ENCODE measurements at regions not wholly inside any gene's neighbourhood (a gene's known extent, or its start where the extent isn't known, plus 50 kb on each side); places are given as distances from the start of the nearest gene placed in this dataset.

DNA sequence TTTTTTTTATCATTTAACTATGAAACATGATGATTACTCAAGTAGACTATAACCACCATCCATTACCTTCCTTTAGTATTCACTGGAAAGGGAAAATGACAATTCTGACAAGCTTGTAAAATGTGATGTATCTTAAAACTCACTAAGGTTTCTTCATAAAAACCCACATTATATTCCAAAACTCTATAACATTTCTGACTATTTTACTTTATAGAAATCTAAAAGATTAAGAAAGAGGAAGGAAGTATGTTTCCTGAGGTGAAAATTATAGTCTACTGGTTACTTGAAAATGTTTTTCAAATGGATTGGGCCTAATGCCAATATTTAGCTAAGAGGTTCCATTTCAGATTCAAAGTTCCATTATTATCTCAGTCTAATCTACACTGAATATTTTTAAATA lies 1982.2 kb upstream of the C9orf72 start:
- ATAC-seq (no peak), DNase-seq (ENCODE audit: low spot score) (no peak), FAIRE-seq (no peak)
- intact Hi-C loops (cut with micrococcal nuclease; ENCODE audit: unreplicated experiment) = no loop called here
- TF ChIP-seq SP2 (CRISPR knock-in tag; IDR thresholded peaks at IDR 0.05) (no peak), ELF3 (CRISPR knock-in tag; IDR thresholded peaks at IDR 0.05) (no peak), ZNF83 (CRISPR knock-in tag; IDR thresholded peaks at IDR 0.05; ENCODE audit: borderline replicate concordance) (no peak), ZNF468 (CRISPR knock-in tag; IDR thresholded peaks at IDR 0.05) (no peak), REL (CRISPR knock-in tag; conservative IDR thresholded peaks at IDR 0.05) (no peak), ZZZ3 (CRISPR knock-in tag; IDR thresholded peaks at IDR 0.05; ENCODE audit: borderline replicate concordance) (no peak), SALL1 (CRISPR knock-in tag; IDR thresholded peaks at IDR 0.05) (no peak), NFRKB (IDR thresholded peaks at IDR 0.05) (no peak), PHF21A (CRISPR knock-in tag; IDR thresholded peaks at IDR 0.05) (no peak), RFX5 (IDR thresholded peaks at IDR 0.05; ENCODE audit: low read depth, low read length) (no peak)
- TF ChIP-seq, protein P1, sequence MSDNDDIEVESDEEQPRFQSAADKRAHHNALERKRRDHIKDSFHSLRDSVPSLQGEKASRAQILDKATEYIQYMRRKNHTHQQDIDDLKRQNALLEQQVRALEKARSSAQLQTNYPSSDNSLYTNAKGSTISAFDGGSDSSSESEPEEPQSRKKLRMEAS (IDR thresholded peaks at IDR 0.05) = no peak
- Histone ChIP-seq H3K36me3 (replicated peaks in 1 of 2; ENCODE audit: control insufficient read depth in 1 of 2, insufficient read depth in 2 of 2, low read length in 2 of 2) (no peaks in the 10 kb centered on the region), H3K27ac (ENCODE audit: extremely low read length, insufficient read depth, low read length) (no peak overlapping the region), H3K79me2 (ENCODE audit: insufficient read depth, low read length) (no peaks in the 10 kb centered on the region), H3K4me3 (replicated peaks in 1 of 3; ENCODE audit: insufficient read depth in 1 of 3, low read depth in 2 of 3, low read length in 3 of 3) (no peak overlapping the region), H2AFZ (ENCODE audit: low read length) (no peak overlapping the region), H3K4me1 (ENCODE audit: insufficient read depth, low read length) (no peaks in the 10 kb centered on the region), H3K4me2 (ENCODE audit: low read depth, low read length) (no peak overlapping the region), H4K20me1 (ENCODE audit: insufficient read depth, low read length) (no peaks in the 10 kb centered on the region), H3K9me3 (ENCODE audit: low read length) (no peaks in the 10 kb centered on the region), H3K27me3 (ENCODE audit: control insufficient read depth in 1 of 2, insufficient read depth in 2 of 2, low read length in 2 of 2) (no peaks in the 10 kb centered on the region), H3K9ac (ENCODE audit: insufficient read depth, low read depth, low read length) (no peak overlapping the region)
- CTCF ChIA-PET (ENCODE audit: low intra/inter-chr PET ratio, low total read pairs) = no interaction called here
- POLR2A ChIA-PET = no interaction called here
- no TSS peak for BruUV-seq (replicated peaks)
- in situ Hi-C loops (cut with HindIII; ENCODE audit: extremely low pct_ligation_motif_present, low pct_unique_long_range_greater_than_20kb) = no loop called here

DNA sequence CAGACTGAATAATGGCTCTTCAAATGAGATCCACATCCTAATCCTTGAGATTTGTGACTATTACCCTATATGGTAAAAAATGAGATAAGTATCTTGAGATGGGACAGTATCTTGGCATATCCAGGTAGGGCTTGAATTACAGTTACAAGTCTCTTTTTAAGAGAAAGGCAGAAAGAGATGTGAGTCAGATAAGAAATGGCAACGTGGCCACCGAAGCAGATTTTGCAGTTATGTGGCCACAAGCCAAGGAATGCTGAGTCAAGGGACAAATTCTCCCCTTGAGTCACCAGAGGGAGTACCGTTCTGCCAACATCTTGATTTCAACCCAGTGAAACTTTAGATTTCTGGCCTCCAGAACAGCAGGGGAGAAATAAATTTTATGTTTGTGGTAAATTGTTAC lies 1983.0 kb upstream of the C9orf72 start:
- no TSS peak for BruUV-seq (replicated peaks)
- 7% methylated on average over 3 of the region's 3 CpGs for WGBS (ENCODE audit: low lambda C conversion rate)
- Histone ChIP-seq H3K27me3 (ENCODE audit: control insufficient read depth in 1 of 2, insufficient read depth in 2 of 2, low read length in 2 of 2) (no peaks in the 10 kb centered on the region), H3K4me1 (ENCODE audit: insufficient read depth, low read length) (no peaks in the 10 kb centered on the region), H3K27ac (ENCODE audit: extremely low read length, insufficient read depth, low read length) (no peak overlapping the region), H4K20me1 (ENCODE audit: insufficient read depth, low read length) (no peaks in the 10 kb centered on the region), H3K4me3 (replicated peaks in 1 of 3; ENCODE audit: insufficient read depth in 1 of 3, low read depth in 2 of 3, low read length in 3 of 3) (no peak overlapping the region), H3K9me3 (ENCODE audit: low read length) (no peaks in the 10 kb centered on the region), H2AFZ (ENCODE audit: low read length) (no peak overlapping the region), H3K9ac (ENCODE audit: insufficient read depth, low read depth, low read length) (no peak overlapping the region), H3K36me3 (replicated peaks in 1 of 2; ENCODE audit: control insufficient read depth in 1 of 2, insufficient read depth in 2 of 2, low read length in 2 of 2) (no peaks in the 10 kb centered on the region), H3K4me2 (ENCODE audit: low read depth, low read length) (no peak overlapping the region), H3K79me2 (ENCODE audit: insufficient read depth, low read length) (no peaks in the 10 kb centered on the region)
- POLR2A ChIA-PET = no interaction called here
- ATAC-seq (no peak), DNase-seq (ENCODE audit: low spot score) (no peak), FAIRE-seq (no peak)
- in situ Hi-C loops (cut with HindIII; ENCODE audit: extremely low pct_ligation_motif_present, low pct_unique_long_range_greater_than_20kb) (no loop called here), intact Hi-C loops (cut with micrococcal nuclease; ENCODE audit: unreplicated experiment) (no loop called here)
- CTCF ChIA-PET (ENCODE audit: low intra/inter-chr PET ratio, low total read pairs) = no interaction called here
- TF ChIP-seq SMAD9 (CRISPR knock-in tag; IDR thresholded peaks at IDR 0.05) (no peak), MZF1 (CRISPR knock-in tag; IDR thresholded peaks at IDR 0.05; ENCODE audit: borderline replicate concordance) (no peak), AKAP8 (CRISPR knock-in tag; IDR thresholded peaks at IDR 0.05) (no peak), NFYB (CRISPR knock-in tag; IDR thresholded peaks at IDR 0.05) (no peak), SKI (IDR thresholded peaks at IDR 0.05; ENCODE audit: partially characterized antibody) (no peak), CHD2 (IDR thresholded peaks at IDR 0.05; ENCODE audit: low read depth, low read length) (no peak), TSC22D2 (CRISPR knock-in tag; IDR thresholded peaks at IDR 0.05; ENCODE audit: borderline replicate concordance) (no peak), HNRNPUL1 (IDR thresholded peaks at IDR 0.05; ENCODE audit: low read depth, low read length) (no peak), ZC3H4 (CRISPR knock-in tag; IDR thresholded peaks at IDR 0.05; ENCODE audit: borderline replicate concordance) (no peak)
